GM12891 (cell line): ENCODE measurements at regions not wholly inside any gene's neighbourhood (a gene's known extent, or its start where the extent isn't known, plus 50 kb on each side); places are given as distances from the start of the nearest gene placed in this dataset.

ENCODE experiments used
- PAX5 ChIP-seq: IDR thresholded peaks from 2 replicates; pipeline ENCODE4 v1.6.1; 2011; ENCODE audit warnings: low read length, moderate library complexity, mild to moderate bottlenecking; ENCODE audit not compliant: insufficient read depth, severe bottlenecking
- POLR2A ChIP-seq: IDR thresholded peaks from 2 replicates; pipeline ENCODE4 v1.6.1; 2011; ENCODE audit warnings: low read depth, low read length, control low read depth
- POLR2AphosphoS5 ChIP-seq: IDR thresholded peaks from 2 replicates; pipeline ENCODE4 v1.6.1; 2011; ENCODE audit warnings: low read depth, low read length, control low read depth
- SPI1 ChIP-seq: IDR thresholded peaks from 2 replicates; pipeline ENCODE4 v1.6.1; 2011; ENCODE audit warnings: low read depth, low read length, control low read depth
- TAF1 ChIP-seq: IDR thresholded peaks from 2 replicates; pipeline ENCODE4 v1.6.1; 2011; ENCODE audit warnings: low read depth, low read length, control low read depth

GRCh38 chr6:131419702-131420101 is 153.3 kb upstream of the ARG1 start:
- TF ChIP-seq POLR2A (no peak), POLR2AphosphoS5 (no peak), TAF1 (no peak), SPI1 (no peak), PAX5 (no peak)
